Heart right ventricle (tissue), 16 donors: ENCODE measurements at regions not wholly inside any gene's neighbourhood (a gene's known extent, or its start where the extent isn't known, plus 50 kb on each side); places are given as distances from the start of the nearest gene placed in this dataset.

Source experiments
- ATAC-seq, 8 donors: fragments of 200-7000 bp; cut with Tn5 transposase; one replicate each; pipeline ENCODE4 v1.9.1; 2020; ENCODE audit warnings: mild to moderate bottlenecking in 8 of 8, moderate library complexity in 8 of 8, moderate number of reproducible peaks in 1 of 8
- DNase-seq, 2 donors: peaks; one replicate each; pipeline ENCODE4 v3.0.0-alpha.2; 2020
- H3K27ac ChIP-seq, 10 donors: fragments of 200-600 bp; sonication (generic) in 2 of 10; one replicate each; pipeline versions ENCODE4 v1.5.0 to v1.8.0; 2020 to 2022; ENCODE audit warnings: mild to moderate bottlenecking in 3 of 10
- H3K27me3 ChIP-seq, 7 donors: fragments of 200-600 bp; one replicate each; pipeline ENCODE4 v1.8.0; 2021 to 2022; ENCODE audit warnings: mild to moderate bottlenecking in 2 of 7
- H3K36me3 ChIP-seq, 9 donors: fragments of 200-600 bp; sonication (generic) in 1 of 9; one replicate each; pipeline versions ENCODE4 v1.5.0 to v1.8.0; 2020 to 2022; ENCODE audit warnings: mild to moderate bottlenecking in 2 of 9
- H3K4me1 ChIP-seq, 9 donors: fragments of 200-600 bp; sonication (generic) in 1 of 9; one replicate each; pipeline versions ENCODE4 v1.5.0 to v1.8.0; 2020 to 2022; ENCODE audit warnings: mild to moderate bottlenecking in 4 of 9
- H3K4me3 ChIP-seq, 10 donors: fragments of 200-600 bp; sonication (generic) in 2 of 10; one replicate each; pipeline versions ENCODE4 v1.5.0 to v1.8.0; 2020 to 2022; ENCODE audit warnings: mild to moderate bottlenecking in 7 of 10, moderate library complexity in 2 of 10
- H3K9me3 ChIP-seq, 11 donors: fragments of 200-600 bp in 10 of 11; sonication (generic) in 2 of 11; one replicate each; pipeline versions ENCODE4 v1.5.0 to v1.8.0; 2013 to 2022; ENCODE audit warnings: mild to moderate bottlenecking in 2 of 11, control low read depth in 1 of 11, moderate library complexity in 1 of 11
- whole genome bisulfite sequencing, 2 donors: extraction: QIAGEN DNeasy Blood & Tissue Kit; methylation state at CpG; one replicate each; pipeline ENCODE4 v1.1.7; 2013; ENCODE audit warnings: inconsistent platforms in 1 of 2; 5-methylcytosine and 5-hydroxymethylcytosine counted together
- intact Hi-C, 10 donors: fragments of 100-400 bp; cut with DNase I; formaldehyde crosslinking; loops; one replicate each; pipeline versions ENCODE4 v1.11.1 to v1.14.2; 2022
- TF ChIP-seq, protein P1 (sequence below), 9 donors: fragments of 200-600 bp; sonication (generic) in 2 of 9; IDR thresholded peaks; one replicate each; pipeline versions ENCODE4 v1.5.0 to v1.8.0; 2021 to 2022; ENCODE audit warnings: antibody characterized with exemption in 9 of 9, mild to moderate bottlenecking in 5 of 9, moderate library complexity in 1 of 9
- donor health status: Arrhythmogenic right ventricular cardiomyopathy.
- donor health status: ischemic (EF 13 %, LVEDD 7.1; RV severe dilation, severe dysfunction).
- donor health status: healthy with polysubstance abuse.
- donor health status: DM: no; HTN: yes; CAD: no.
- donor health status: DM: no; HTN: no; CAD: no.
- donor health status: ischemic (EF 25% LVEDD 6.9; RV normal size, moderate dysfunction).
- donor health status: ischemic (EF 25% LVEDD 5.7; RV mildly dilated, moderate dysfunction).
- donor health status: healthy.
- donor health status: DM: yes; HTN: yes; CAD: no.
- donor health status: Ischemic cardiomyopathy.
- donor health status: ischemic (EF 35%, LVEDD 5.7; RV mildly dilated, moderate dysfunction).
- donor health status: nonischemic (EF 11% LVEDD 7.7; RV severe dilation, severe dysfunction).
- donor health status: DM: yes; HTN: yes; CAD: no.
- donor health status: PGD.
- donor health status: ischemic (EF 29% LVEDD 5.4; RV normal size, mild dysfunction).
- donor health status: nonischemic (EF 23%, LVEDD 6.1; RV moderate dilation, normal function).

GRCh38 chr10:20709708-20710107 lies 187.4 kb downstream of the NEBL start:
- no peaks in the 10 kb centered on the region for H3K36me3 ChIP-seq
- H3K9me3 ChIP-seq = peaks cover 0 to under 1% (median 0%) of the 10 kb centered on the region in 11 donors
- DNase-seq = no peak
- WGBS, 2 donors = 89 to 95% methylated on average over 2 of the region's 2 CpGs
- TF ChIP-seq, protein P1, sequence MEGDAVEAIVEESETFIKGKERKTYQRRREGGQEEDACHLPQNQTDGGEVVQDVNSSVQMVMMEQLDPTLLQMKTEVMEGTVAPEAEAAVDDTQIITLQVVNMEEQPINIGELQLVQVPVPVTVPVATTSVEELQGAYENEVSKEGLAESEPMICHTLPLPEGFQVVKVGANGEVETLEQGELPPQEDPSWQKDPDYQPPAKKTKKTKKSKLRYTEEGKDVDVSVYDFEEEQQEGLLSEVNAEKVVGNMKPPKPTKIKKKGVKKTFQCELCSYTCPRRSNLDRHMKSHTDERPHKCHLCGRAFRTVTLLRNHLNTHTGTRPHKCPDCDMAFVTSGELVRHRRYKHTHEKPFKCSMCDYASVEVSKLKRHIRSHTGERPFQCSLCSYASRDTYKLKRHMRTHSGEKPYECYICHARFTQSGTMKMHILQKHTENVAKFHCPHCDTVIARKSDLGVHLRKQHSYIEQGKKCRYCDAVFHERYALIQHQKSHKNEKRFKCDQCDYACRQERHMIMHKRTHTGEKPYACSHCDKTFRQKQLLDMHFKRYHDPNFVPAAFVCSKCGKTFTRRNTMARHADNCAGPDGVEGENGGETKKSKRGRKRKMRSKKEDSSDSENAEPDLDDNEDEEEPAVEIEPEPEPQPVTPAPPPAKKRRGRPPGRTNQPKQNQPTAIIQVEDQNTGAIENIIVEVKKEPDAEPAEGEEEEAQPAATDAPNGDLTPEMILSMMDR (IDR thresholded peaks at IDR 0.05) = no peak
- H3K4me1 ChIP-seq = no peaks in the 10 kb centered on the region
- ATAC-seq = no peak
- H3K27ac ChIP-seq = no peak overlapping the region
- H3K4me3 ChIP-seq = no peak overlapping the region
- H3K27me3 ChIP-seq = no peaks in the 10 kb centered on the region
- intact Hi-C loops = loop anchor here in 1 of 10 donors (2.0 kb wide), 1 partner anchor 29 kb away; no protein-coding TSS in a partner anchor

DNA sequence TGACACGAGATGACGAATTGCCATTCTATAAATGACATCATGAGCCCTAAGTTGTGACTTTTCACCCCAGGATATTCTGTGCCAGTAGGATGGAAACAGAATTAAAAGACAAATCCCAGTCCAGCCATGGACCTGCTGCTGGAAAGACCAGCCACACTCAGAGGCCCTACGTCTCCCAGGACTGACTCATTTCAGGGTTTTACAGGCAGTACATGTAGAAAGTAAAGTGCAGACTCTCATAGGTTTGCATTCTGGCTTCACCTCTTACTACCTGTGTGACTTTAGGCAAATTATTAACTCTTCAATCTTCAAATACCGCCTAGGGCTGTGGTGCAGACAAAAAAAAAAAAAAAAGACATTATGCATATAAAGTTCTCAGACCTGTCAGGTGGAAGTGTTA lies 188.8 kb downstream of the NEBL start:
- H3K27ac ChIP-seq = no peak overlapping the region
- H3K4me1 ChIP-seq = no peaks in the 10 kb centered on the region
- intact Hi-C loops = no loop called here
- peaks cover 0 to 8% (median 0%) of the 10 kb centered on the region in 11 donors for H3K9me3 ChIP-seq
- TF ChIP-seq, protein P1 (IDR thresholded peaks at IDR 0.05) = no peak
- H3K27me3 ChIP-seq = no peaks in the 10 kb centered on the region
- no peak overlapping the region for H3K4me3 ChIP-seq
- WGBS, 2 donors = 92 to 94% methylated on average over 4 of the region's 4 CpGs
- H3K36me3 ChIP-seq = no peaks in the 10 kb centered on the region
- ATAC-seq (no peak), DNase-seq (no peak)

DNA sequence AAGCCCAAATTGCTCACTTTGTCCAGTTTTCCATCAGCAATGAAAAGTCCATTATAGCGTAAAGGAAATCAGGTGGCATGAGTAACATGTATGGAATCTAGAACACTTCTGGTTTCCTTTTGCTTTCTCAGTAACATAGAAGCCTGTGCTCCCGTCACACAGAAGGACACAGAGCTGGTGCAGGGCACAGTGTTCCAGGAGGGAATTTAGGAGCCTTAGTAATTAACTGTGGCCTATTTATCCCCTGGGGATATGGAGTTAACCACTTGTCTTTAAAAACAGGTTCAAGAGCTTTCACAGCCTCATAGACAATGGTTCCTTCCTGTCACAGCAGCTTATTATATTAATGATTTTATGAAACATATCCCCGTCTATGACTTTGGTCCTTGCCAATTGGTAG lies 189.9 kb downstream of the NEBL start:
- no peak overlapping the region for H3K4me3 ChIP-seq
- ATAC-seq = no peak
- H3K36me3 ChIP-seq = no peaks in the 10 kb centered on the region

GRCh38 chr10:20698837-20699236 lies 198.3 kb downstream of the NEBL start:
- Histone ChIP-seq H3K27me3 (no peaks in the 10 kb centered on the region), H3K4me3 (no peak overlapping the region), H3K27ac (no peak overlapping the region), H3K4me1 (no peaks in the 10 kb centered on the region), H3K36me3 (no peaks in the 10 kb centered on the region), H3K9me3 (peaks cover 0 to 29% (median 17%) of the 10 kb centered on the region in 11 donors)
- intact Hi-C loops = no loop called here
- DNase-seq (no peak), ATAC-seq (no peak)
- TF ChIP-seq, protein P1 (IDR thresholded peaks at IDR 0.05) = no peak

More for the DNA sequence above, 189.9 kb downstream of the NEBL start:
- Histone ChIP-seq H3K27ac (no peak overlapping the region), H3K4me1 (no peaks in the 10 kb centered on the region), H3K27me3 (no peaks in the 10 kb centered on the region), H3K9me3 (peaks cover 0 to 8% (median 0%) of the 10 kb centered on the region in 11 donors)
- no peak for DNase-seq
- intact Hi-C loops = no loop called here
- TF ChIP-seq, protein P1 (IDR thresholded peaks at IDR 0.05) = no peak
- 83 to 87% methylated on average over 3 of the region's 3 CpGs for WGBS, 2 donors
